HG03571 (cell line): ENCODE measurements at regions not wholly inside any gene's neighbourhood (a gene's known extent, or its start where the extent isn't known, plus 50 kb on each side); places are given as distances from the start of the nearest gene placed in this dataset.

Source experiments
- ATAC-seq: cut with Tn5 transposase; IDR thresholded peaks from one replicate; pipeline ENCODE4 v1.9.1; 2021; ENCODE audit not compliant: unreplicated experiment

- no peak for ATAC-seq
Observed at GRCh38 chr7:51477323-51477722, 160.7 kb upstream of the COBL start.

DNA sequence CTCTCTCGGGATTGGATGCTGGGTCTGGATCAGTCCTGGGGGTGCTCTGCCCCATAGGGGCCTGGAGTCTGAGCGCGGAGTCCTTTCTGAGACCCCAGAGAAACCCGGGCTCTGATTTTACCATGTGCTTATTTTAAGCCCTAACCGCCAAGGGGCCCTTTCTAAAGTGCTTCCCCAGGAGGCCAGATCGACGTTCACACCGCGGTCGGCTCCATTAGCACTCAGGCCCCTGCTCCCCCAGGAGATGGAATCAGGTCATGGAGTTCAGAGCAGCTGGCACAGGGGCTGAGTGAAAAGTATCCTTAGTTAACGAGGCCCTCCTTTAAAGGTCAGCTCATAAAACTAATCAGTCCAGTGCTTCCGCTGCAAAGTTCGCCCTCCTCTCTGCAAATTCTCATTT is 159.4 kb upstream of the COBL start:
- ATAC-seq: no peak

DNA sequence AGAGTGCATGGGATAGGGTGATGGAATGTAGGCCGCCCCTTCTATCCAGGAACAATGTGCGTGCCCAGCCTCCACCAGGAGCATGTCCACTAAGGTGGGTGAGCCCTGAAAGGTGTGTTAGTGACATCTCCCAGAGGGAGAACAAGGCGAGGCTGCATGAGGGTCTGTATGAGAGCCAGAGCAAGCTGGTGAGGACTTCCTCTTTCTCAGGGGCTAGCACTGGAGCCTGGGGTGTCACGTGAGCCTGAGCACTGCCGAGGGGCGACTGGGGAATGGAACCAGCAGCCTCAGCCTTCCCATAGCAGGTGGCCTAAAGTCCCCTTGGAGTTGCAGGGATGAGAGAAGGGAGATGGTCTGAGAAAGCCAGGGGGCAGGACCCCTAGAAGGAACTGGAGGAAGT is 156.3 kb upstream of the COBL start:
- ATAC-seq: no peak

GRCh38 chr7:51471981-51472296 is 155.3 kb upstream of the COBL start:
- ATAC-seq: no peak

- ATAC-seq: no peak
Observed at GRCh38 chr7:51471210-51471980, 154.8 kb upstream of the COBL start.

DNA sequence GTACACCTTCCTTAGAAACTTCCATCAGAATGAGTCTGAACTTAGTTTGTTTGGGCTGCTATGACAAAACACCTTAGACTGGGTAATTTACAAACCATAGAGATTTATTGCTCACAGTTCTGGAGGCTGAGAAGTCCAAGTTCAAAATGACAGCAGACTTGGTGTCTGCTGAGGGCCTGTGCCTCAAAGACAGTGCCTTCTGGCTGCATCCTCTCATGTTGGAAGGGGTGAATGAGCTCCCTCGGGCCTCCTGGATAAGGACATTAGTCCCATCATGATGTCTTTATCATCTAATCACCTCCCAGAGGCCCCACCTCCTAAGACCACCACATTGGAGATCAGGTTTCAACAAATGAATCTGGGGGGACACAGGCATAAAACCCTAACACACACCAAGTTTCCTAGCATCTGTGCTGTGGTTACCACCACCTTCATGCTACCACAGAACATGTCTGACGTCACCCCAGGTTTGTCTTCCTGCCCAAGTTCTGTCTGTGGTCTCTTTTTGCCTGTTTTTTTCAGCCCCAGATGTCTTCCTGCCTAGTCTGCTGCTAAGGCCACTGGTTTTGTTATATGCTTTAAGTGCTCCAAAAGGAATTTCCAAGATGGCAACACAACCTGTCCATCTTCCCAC is 150.9 kb upstream of the COBL start:
- no peak for ATAC-seq

DNA sequence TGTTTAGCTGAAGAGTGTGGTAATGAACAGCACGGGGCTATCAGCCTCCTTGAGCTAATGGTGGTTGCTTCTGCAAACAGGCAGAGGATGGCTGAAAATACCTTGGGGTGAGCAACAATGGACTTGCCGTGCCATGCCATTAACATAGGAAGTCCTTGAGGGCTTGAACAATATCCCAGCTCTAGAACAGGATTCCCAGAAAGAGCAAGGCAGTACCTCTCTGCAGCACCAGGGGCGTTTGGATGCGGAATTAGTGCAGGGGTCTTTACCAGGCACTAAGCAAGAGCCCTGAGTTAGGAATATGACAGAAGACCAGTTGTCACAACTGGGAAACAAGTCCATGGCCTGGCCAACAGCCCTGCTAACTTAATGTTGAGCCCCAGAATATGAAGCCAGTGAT is 143.2 kb upstream of the COBL start:
- ATAC-seq: no peak

GRCh38 chr7:51458693-51459092 is 142.1 kb upstream of the COBL start:
- no peak for ATAC-seq

DNA sequence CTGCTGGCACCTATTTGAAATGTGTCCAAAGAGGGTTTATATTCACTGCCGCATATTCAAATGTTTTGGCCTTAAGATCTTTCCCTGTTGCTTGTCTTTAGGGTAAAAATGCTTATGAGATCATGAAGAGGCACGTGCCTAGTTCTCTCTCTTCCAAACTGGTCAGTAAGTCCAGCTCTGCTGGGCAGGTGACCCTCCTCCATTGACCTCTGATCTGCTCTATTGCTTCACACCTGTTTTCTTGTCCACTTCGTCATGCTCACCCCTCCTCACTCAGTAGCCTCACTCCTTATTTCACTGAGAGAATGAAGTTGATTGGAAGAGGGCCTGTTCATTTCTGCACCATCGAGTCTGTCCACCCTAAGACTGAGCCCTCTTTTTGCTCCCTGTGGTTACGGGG is 140.5 kb upstream of the COBL start:
- ATAC-seq: no peak

DNA sequence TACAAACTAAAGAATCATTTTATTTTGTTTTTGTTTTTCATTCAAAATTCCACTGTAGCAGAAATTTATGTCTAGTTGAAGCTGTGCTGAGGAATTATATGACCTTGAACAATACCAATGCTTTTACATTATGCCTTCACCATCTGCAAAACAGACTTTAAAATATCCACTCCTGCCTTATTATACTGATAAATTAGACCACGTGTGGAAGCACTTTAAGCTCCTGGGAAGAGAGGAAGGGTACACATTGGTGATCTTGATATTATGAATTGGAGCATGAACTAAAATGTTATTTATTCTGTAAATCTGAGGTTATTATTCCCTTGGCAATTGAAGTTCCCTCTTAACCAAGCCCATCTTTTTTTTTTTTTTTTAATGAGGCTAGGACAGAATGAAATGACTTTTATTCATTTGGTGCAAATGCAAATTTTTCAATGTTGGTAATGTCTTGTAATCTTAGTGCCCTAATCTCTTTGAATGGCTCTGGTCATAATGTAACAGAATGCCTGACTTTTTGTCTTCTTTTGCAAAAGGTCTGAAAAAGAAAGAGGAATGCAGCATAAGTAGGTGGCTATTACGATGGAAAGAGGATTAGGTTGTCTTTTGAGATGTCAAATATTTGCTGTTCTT is 139.9 kb upstream of the COBL start:
- ATAC-seq: no peak

- no peak for ATAC-seq
Observed at GRCh38 chr7:51455948-51456347, 139.3 kb upstream of the COBL start.

GRCh38 chr7:51455513-51455912 is 138.9 kb upstream of the COBL start:
- no peak for ATAC-seq

- ATAC-seq: no peak
Observed at GRCh38 chr7:51455086-51455485, 138.5 kb upstream of the COBL start.

GRCh38 chr7:51452694-51453093 is 136.1 kb upstream of the COBL start:
- ATAC-seq: no peak

GRCh38 chr7:51451751-51452476 is 135.3 kb upstream of the COBL start:
- no peak for ATAC-seq

DNA sequence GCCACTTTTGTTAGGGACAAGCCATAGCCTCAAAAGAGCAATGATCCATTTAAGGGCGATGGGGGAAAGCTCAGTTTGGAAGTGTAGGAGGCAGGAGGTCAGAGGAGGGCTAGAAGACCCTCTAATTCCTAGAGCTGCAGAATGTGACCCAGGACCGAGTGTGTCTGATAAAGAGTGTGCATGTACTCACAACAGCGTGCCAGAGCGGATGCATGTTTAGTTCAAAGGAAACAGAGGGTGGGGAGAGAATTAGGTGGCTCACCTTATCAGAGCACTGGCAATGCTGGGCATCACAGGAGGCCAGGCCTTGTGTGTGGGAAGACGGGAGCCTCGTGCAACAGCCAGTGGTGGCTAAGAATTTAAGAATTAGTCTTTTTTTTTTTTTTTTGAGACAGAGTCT is 133.9 kb upstream of the COBL start:
- ATAC-seq: no peak

- no peak for ATAC-seq
Observed at GRCh38 chr7:51446785-51447184, 130.2 kb upstream of the COBL start.

DNA sequence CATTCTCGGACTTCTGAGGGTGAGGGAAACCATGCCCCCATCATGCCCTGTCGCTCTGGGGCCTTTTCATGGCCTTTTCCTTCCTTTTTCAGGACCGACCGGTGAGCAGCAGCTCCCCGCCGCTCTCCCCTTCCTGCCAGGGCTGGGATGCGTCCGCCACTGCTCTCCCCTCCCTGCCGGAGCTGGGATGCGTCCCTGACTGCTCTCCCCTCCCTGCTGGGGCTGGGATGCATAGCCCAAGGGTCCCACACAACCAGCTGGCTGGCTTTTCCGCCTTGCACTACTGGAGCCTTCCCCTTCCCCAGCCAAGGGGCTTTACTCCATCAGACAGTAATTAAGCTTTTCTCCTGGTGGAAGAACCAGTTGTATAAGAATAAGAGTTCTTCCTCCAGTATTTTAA is 129.7 kb upstream of the COBL start:
- ATAC-seq: no peak

GRCh38 chr7:51444936-51445335 is 128.3 kb upstream of the COBL start:
- no peak for ATAC-seq

DNA sequence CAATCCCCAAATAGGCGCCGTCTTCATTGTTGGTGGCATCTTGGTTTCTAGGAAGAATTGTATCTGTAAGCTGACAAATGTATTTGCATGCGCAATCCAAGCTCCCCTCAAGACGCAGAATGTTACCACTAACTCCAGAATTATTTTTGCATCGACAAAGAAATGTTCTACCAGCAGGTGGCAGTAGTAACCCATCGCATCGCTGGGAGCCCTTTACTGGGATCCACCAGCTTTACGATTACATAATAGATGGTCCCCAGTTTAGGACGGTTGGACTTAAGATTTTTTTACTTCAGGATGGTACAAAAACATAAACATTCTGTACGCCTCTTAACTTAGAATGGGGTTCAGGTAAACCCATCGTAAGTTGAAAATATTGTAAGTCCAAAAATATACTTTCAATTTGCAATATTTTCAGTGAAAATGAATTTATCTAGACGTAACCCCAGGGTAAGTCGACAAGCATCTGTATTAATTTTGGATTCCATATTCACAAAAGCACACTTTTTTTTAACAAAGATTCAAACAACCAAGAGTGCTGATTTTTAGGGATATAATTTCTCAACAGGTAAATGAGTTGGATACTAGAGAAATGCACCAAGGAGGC is 114.0 kb upstream of the COBL start:
- no peak for ATAC-seq

- ATAC-seq: no peak
Observed at GRCh38 chr7:51428217-51428887, 111.7 kb upstream of the COBL start.
